ENCODE measurements at regions not wholly inside any gene's neighbourhood (a gene's known extent, or its start where the extent isn't known, plus 50 kb on each side); places are given as distances from the start of the nearest gene placed in this dataset.

GRCh38 chr5:129244478-129244877 is 149.9 kb downstream of the ISOC1 start:
- ATAC-seq: no peak
- 94 to 100% methylated on average over 1 of the region's 1 CpG for WGBS, 2 donors
- no peak for TF ChIP-seq CTCF (IDR thresholded peaks at IDR 0.05)
- TF ChIP-seq POLR2A (IDR thresholded peaks at IDR 0.05): no peak

GRCh38 chr5:129245489-129245888 is 150.9 kb downstream of the ISOC1 start:
- Histone ChIP-seq H3K4me3 (no peak overlapping the region), H3K27ac (no peak overlapping the region)
- intact Hi-C loops (cut with DNase I): no loop called here

More at GRCh38 chr5:129244478-129244877, 149.9 kb downstream of the ISOC1 start:
- Histone ChIP-seq H3K9me3 (no peaks in the 10 kb centered on the region), H3K4me3 (no peak overlapping the region), H3K36me3 (replicated peaks in 1 of 2; ENCODE audit: insufficient read depth in 1 of 2, low read depth in 2 of 2) (no peaks in the 10 kb centered on the region), H3K27me3 (no peaks in the 10 kb centered on the region), H3K4me1 (no peaks in the 10 kb centered on the region), H3K27ac (no peak overlapping the region)
- DNase-seq: no peak
- intact Hi-C loops (cut with DNase I): no loop called here

GRCh38 chr5:129246088-129246487 is 151.5 kb downstream of the ISOC1 start:
- DNase-seq (no peak), ATAC-seq (no peak)
- 50 to 63% methylated on average over 3 of the region's 3 CpGs for WGBS, 2 donors
- Histone ChIP-seq H3K36me3 (replicated peaks in 1 of 2; ENCODE audit: insufficient read depth in 1 of 2, low read depth in 2 of 2) (no peaks in the 10 kb centered on the region), H3K4me1 (no peaks in the 10 kb centered on the region), H3K27me3 (no peaks in the 10 kb centered on the region), H3K27ac (no peak overlapping the region), H3K4me3 (no peak overlapping the region), H3K9me3 (no peaks in the 10 kb centered on the region)
- intact Hi-C loops (cut with DNase I): no loop called here
- no peak for TF ChIP-seq CTCF (IDR thresholded peaks at IDR 0.05)
- no peak for TF ChIP-seq POLR2A (IDR thresholded peaks at IDR 0.05)

More at GRCh38 chr5:129245489-129245888, 150.9 kb downstream of the ISOC1 start:
- ATAC-seq: no peak
- no peak for DNase-seq
- no peaks in the 10 kb centered on the region for H3K27me3 ChIP-seq
- H3K36me3 ChIP-seq (replicated peaks in 1 of 2; ENCODE audit: insufficient read depth in 1 of 2, low read depth in 2 of 2): no peaks in the 10 kb centered on the region
- no peak for TF ChIP-seq CTCF (IDR thresholded peaks at IDR 0.05)
- TF ChIP-seq POLR2A (IDR thresholded peaks at IDR 0.05): no peak
- no peaks in the 10 kb centered on the region for H3K9me3 ChIP-seq
- no peaks in the 10 kb centered on the region for H3K4me1 ChIP-seq

GRCh38 chr5:129249886-129250285 is 155.3 kb downstream of the ISOC1 start:
- Histone ChIP-seq H3K4me3 (no peak overlapping the region), H3K4me1 (no peaks in the 10 kb centered on the region), H3K36me3 (replicated peaks in 1 of 2; ENCODE audit: insufficient read depth in 1 of 2, low read depth in 2 of 2) (no peaks in the 10 kb centered on the region), H3K27ac (no peak overlapping the region), H3K9me3 (peaks cover 0 to 5% (median 0%) of the 10 kb centered on the region in 3 donors), H3K27me3 (no peaks in the 10 kb centered on the region)
- intact Hi-C loops (cut with DNase I): no loop called here
- 46 to 62% methylated on average over 9 of the region's 9 CpGs for WGBS, 2 donors
- ATAC-seq (no peak), DNase-seq (no peak)
- TF ChIP-seq CTCF (IDR thresholded peaks at IDR 0.05) (no peak), POLR2A (IDR thresholded peaks at IDR 0.05) (no peak)

GRCh38 chr5:129271308-129271707 is 176.8 kb downstream of the ISOC1 start:
- Histone ChIP-seq H3K27ac (no peak overlapping the region), H3K36me3 (replicated peaks in 1 of 2; ENCODE audit: insufficient read depth in 1 of 2, low read depth in 2 of 2) (no peaks in the 10 kb centered on the region), H3K4me1 (no peaks in the 10 kb centered on the region), H3K9me3 (no peaks in the 10 kb centered on the region), H3K4me3 (no peak overlapping the region), H3K27me3 (no peaks in the 10 kb centered on the region)
- 51 to 53% methylated on average over 2 of the region's 2 CpGs for WGBS, 2 donors
- intact Hi-C loops (cut with DNase I): no loop called here
- DNase-seq (no peak), ATAC-seq (no peak)
- TF ChIP-seq CTCF (IDR thresholded peaks at IDR 0.05) (no peak), POLR2A (IDR thresholded peaks at IDR 0.05) (no peak)
